K562 (cell line): ENCODE measurements at regions not wholly inside any gene's neighbourhood (a gene's known extent, or its start where the extent isn't known, plus 50 kb on each side); places are given as distances from the start of the nearest gene placed in this dataset.
"Not testable (repeated sequence)": the region's sequence is repeated elsewhere in the genome, so short reads cannot be mapped to it uniquely, and the experiment has no call there.

Experiments
- ATAC-seq: fragments of 200-7000 bp; cut with Tn5 transposase; 3 replicates; pipeline ENCODE4 v1.9.1; 2020; ENCODE audit warnings: moderate library complexity
- BruUV-seq: library from RNA; stranded (reverse); fragments of 400-500 nt; replicated peaks from 2 replicates; lab custom pipeline; 2021; lab: Mats Ljungman, UMichigan
- CTCF ChIA-PET: fragments of 300-600 bp; formaldehyde crosslinking; extraction: SDS; loops from one replicate; lab custom pipeline; 2021; ENCODE audit warnings: low intra/inter-chr PET ratio; lab: Yijun Ruan, JAX
- POLR2A ChIA-PET: fragments of 300-600, 350-650 bp; sonication (Branson Sonifier 250); formaldehyde crosslinking; extraction: SDS; loops from one replicate; lab custom pipeline; 2021; ENCODE audit warnings: antibody characterized with exemption, inconsistent platforms; lab: Yijun Ruan, JAX
- DNase-seq, 4 experiments: peaks; one replicate each; pipeline versions ENCODE4 v3.0.0 to v3.0.0-alpha.2; 2011 to 2018; ENCODE audit warnings: low spot score in 3 of 4, mixed read lengths in 3 of 4; ENCODE audit errors: extremely low read depth in 1 of 4
- FAIRE-seq: peaks from 2 replicates; lab custom pipeline; 2011; peaks lifted over from hg19 to GRCh38; lab: Jason Lieb, UNC
- H2AFZ ChIP-seq: 2 replicates; pipeline ENCODE4 v1.6.0; 2011; ENCODE audit warnings: low read depth, low read length, control low read depth, inconsistent platforms
- H3K27ac ChIP-seq: fragments of 200-600 bp; 3 replicates; pipeline ENCODE4 v1.8.0; 2011; ENCODE audit warnings: low read depth, mild to moderate bottlenecking, control low read depth, inconsistent platforms, low read length, moderate library complexity, mixed read lengths; ENCODE audit errors: extremely low read depth
- H3K27me3 ChIP-seq, 2 experiments: fragments of 300-600 bp in 1 of 2; 2 replicates in 1 of 2; 3 replicates in 1 of 2; pipeline versions ENCODE4 v1.6.0 to v1.8.0; 2011; ENCODE audit warnings: inconsistent platforms in 2 of 2, low read length in 2 of 2, mild to moderate bottlenecking in 1 of 2, mixed read lengths in 1 of 2, moderate library complexity in 1 of 2; ENCODE audit not compliant: control insufficient read depth in 2 of 2, insufficient read depth in 2 of 2
- H3K36me3 ChIP-seq: fragments of 300-600 bp; 3 replicates; pipeline ENCODE4 v1.8.0; 2011; ENCODE audit warnings: mild to moderate bottlenecking, low read length, inconsistent platforms; ENCODE audit not compliant: control insufficient read depth, insufficient read depth
- H3K4me1 ChIP-seq, 2 experiments: fragments of 200-600 bp in 1 of 2; replicated peaks in 1 of 2; 2 replicates in 1 of 2; 3 replicates in 1 of 2; pipeline versions ENCODE4 v1.5.1 to v1.8.0; 2011; ENCODE audit warnings: inconsistent platforms in 2 of 2, low read length in 2 of 2, mild to moderate bottlenecking in 1 of 2, mixed read lengths in 1 of 2, moderate library complexity in 1 of 2; ENCODE audit not compliant: control insufficient read depth in 2 of 2, insufficient read depth in 2 of 2
- H3K4me2 ChIP-seq: 2 replicates; pipeline ENCODE4 v1.6.1; 2011; ENCODE audit warnings: low read length, control low read depth, inconsistent platforms, mixed read lengths; ENCODE audit not compliant: insufficient read depth
- H3K4me3 ChIP-seq: fragments of 200-600 bp; sonication (generic), shearing (Covaris generic); 2 replicates; pipeline ENCODE4 v1.5.1; 2016; ENCODE audit warnings: control low read depth, inconsistent platforms
- H3K79me2 ChIP-seq: fragments of 200-600 bp; 3 replicates; pipeline ENCODE4 v1.8.0; 2011; ENCODE audit warnings: low read length, inconsistent platforms; ENCODE audit not compliant: control insufficient read depth, insufficient read depth
- H3K9ac ChIP-seq, 2 experiments: 2 replicates each; pipeline versions ENCODE4 v1.6.0 to v1.6.1; 2011; ENCODE audit warnings: low read depth in 2 of 2, low read length in 2 of 2, control low read depth in 1 of 2, inconsistent platforms in 1 of 2, mild to moderate bottlenecking in 1 of 2, mixed read lengths in 1 of 2; ENCODE audit not compliant: insufficient read depth in 1 of 2
- H3K9me1 ChIP-seq: one replicate; pipeline ENCODE4 v1.6.0; 2011; ENCODE audit warnings: inconsistent platforms, mild to moderate bottlenecking, low read length, moderate library complexity; ENCODE audit not compliant: control insufficient read depth, insufficient read depth
- H3K9me3 ChIP-seq: replicated peaks from 2 replicates; pipeline ENCODE4 v1.5.1; 2011; ENCODE audit warnings: low read depth, low read length, inconsistent platforms; ENCODE audit not compliant: control insufficient read depth, insufficient read depth
- H4K20me1 ChIP-seq: replicated peaks from 2 replicates; pipeline ENCODE4 v1.6.1; 2011; ENCODE audit warnings: low read length, inconsistent platforms, mixed read lengths; ENCODE audit not compliant: control insufficient read depth, insufficient read depth
- IRF2 ChIP-seq: sonication (generic); formaldehyde crosslinking; IDR thresholded peaks from 2 replicates; pipeline ENCODE4 v1.8.1; 2022; ENCODE audit warnings: mild to moderate bottlenecking, missing genetic modification reagents
- NUFIP1 ChIP-seq: fragments of 450-650 bp; IDR thresholded peaks from 2 replicates; pipeline ENCODE4 v1.6.1; 2018; ENCODE audit not compliant: partially characterized antibody
- ZNF146 ChIP-seq: IDR thresholded peaks from one replicate; pipeline ENCODE4 v1.6.1; 2018; ENCODE audit warnings: missing compliant biosample characterization; ENCODE audit not compliant: unreplicated experiment
- ZNF551 ChIP-seq: fragments of 250-450 bp; sonication (Bioruptor Pico); IDR thresholded peaks from 2 replicates; pipeline ENCODE4 v1.5.0; 2021; ENCODE audit warnings: mild to moderate bottlenecking, moderate library complexity
- WGBS: fragments of 100-300 bp; shearing (Covaris generic); methylation state at CpG from one replicate; pipeline ENCODE4 v1.1.6; 2016; ENCODE audit warnings: low coverage, mixed read lengths; ENCODE audit not compliant: insufficient coverage; ENCODE audit errors: missing lambda C conversion rate; 5-methylcytosine and 5-hydroxymethylcytosine counted together
- in situ Hi-C: fragments of 300-500 bp; cut with MboI; formaldehyde crosslinking; loops from 4 replicates; pipeline ENCODE4 v1.15.0; 2018; ENCODE audit warnings: inconsistent platforms, mixed read lengths
- intact Hi-C: fragments of 100-400 bp; cut with micrococcal nuclease; formaldehyde crosslinking; loops from 2 replicates; pipeline ENCODE4 v1.14.2; 2022

DNA sequence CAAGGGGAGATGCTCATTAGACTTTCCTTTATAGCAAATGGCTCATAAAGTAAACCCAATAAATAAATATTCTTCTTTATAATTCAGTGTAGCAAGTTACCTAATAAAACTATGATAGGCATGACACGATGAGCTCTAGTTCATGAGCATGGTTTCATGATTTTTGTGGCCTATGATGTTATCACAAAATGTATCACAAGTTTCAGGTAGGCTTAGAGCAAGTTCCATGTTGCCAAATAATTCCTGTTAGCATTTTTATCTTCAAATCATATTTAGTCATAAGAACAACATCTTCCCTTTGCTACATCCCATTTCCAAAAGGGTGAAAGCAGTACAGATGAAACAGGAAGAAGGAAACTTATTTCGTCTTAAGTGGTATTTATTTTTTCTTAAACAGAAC is 200.2 kb downstream of the ENC1 start:
- no peak overlapping the region for H3K4me3 ChIP-seq
- H3K27me3 ChIP-seq = peaks cover 0 to 5% of the 10 kb centered on the region in 2 experiments; a peak in 2 of 5 replicates
- in situ Hi-C loops = no loop called here
- FAIRE-seq = no peak
- H3K36me3 ChIP-seq = no peaks in the 10 kb centered on the region
- no peak overlapping the region for H2AFZ ChIP-seq
- intact Hi-C loops = no loop called here
- H3K9me3 ChIP-seq = no peaks in the 10 kb centered on the region
- TF ChIP-seq ZNF551 = no peak
- TF ChIP-seq IRF2 (CRISPR knock-in tag) = no peak
- TF ChIP-seq NUFIP1 = no peak
- no peak overlapping the region for H3K4me2 ChIP-seq
- no peak overlapping the region for H3K9ac ChIP-seq
- H3K9me1 ChIP-seq = no peaks in the 10 kb centered on the region
- ChIA-PET CTCF (no interaction called here), POLR2A (interaction anchor here (1.0 kb wide), 1 partner anchor 53 kb away, joined by 3 read pairs; no protein-coding TSS in a partner anchor)
- no peak for DNase-seq
- no peaks in the 10 kb centered on the region for H3K4me1 ChIP-seq
- WGBS = 3% methylated on average over 2 of the region's 2 CpGs
- no peaks in the 10 kb centered on the region for H3K79me2 ChIP-seq
- BruUV-seq = no TSS peak
- no peaks in the 10 kb centered on the region for H4K20me1 ChIP-seq
- no peak for ATAC-seq
- no peak overlapping the region for H3K27ac ChIP-seq

DNA sequence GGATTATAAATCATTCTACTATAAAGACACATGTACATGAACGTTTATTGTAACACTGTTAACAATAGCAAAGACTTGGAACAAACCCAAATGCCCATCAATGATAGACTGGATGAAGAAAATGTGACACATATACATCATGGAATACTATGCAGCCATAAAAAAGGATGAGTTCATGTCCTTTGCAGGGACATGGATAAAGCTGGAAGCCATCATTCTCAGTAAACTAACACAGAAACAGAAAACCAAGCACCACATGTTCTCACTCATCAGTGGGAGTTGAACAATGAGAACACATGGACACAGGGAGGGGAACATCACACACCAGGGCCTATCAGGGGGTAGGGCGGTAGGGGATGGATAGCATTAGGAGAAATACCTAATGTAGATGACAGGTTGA is 202.7 kb downstream of the ENC1 start:
- not testable (repeated sequence) for H3K79me2 ChIP-seq, H3K4me2 ChIP-seq

More for the DNA sequence above, 202.7 kb downstream of the ENC1 start:
- peak; percentile 53 for TF ChIP-seq ZNF146 (CRISPR knock-in tag)
- TF ChIP-seq, all 486 proteins: peak for 1; not testable (repeated sequence) for 485
- CTCF ChIA-PET, FAIRE-seq, H3K27me3 ChIP-seq, H3K9ac ChIP-seq, H3K27ac ChIP-seq, DNase-seq, H3K36me3 ChIP-seq, H3K4me1 ChIP-seq, H3K9me3 ChIP-seq, ATAC-seq, H3K9me1 ChIP-seq, H4K20me1 ChIP-seq, H3K4me3 ChIP-seq, BruUV-seq, in situ Hi-C loops, H2AFZ ChIP-seq, intact Hi-C loops: not testable (repeated sequence)
- WGBS = 0% methylated on average over 2 of the region's 2 CpGs
- POLR2A ChIA-PET = interaction anchor here (1.0 kb wide), 1 partner anchor 9 kb away, joined by 3 read pairs; no protein-coding TSS in a partner anchor
